ENCODE measurements at regions not wholly inside any gene's neighbourhood (a gene's known extent, or its start where the extent isn't known, plus 50 kb on each side); places are given as distances from the start of the nearest gene placed in this dataset.
"Not testable (repeated sequence)": the region's sequence is repeated elsewhere in the genome, so short reads cannot be mapped to it uniquely, and the experiment has no call there.

DNA sequence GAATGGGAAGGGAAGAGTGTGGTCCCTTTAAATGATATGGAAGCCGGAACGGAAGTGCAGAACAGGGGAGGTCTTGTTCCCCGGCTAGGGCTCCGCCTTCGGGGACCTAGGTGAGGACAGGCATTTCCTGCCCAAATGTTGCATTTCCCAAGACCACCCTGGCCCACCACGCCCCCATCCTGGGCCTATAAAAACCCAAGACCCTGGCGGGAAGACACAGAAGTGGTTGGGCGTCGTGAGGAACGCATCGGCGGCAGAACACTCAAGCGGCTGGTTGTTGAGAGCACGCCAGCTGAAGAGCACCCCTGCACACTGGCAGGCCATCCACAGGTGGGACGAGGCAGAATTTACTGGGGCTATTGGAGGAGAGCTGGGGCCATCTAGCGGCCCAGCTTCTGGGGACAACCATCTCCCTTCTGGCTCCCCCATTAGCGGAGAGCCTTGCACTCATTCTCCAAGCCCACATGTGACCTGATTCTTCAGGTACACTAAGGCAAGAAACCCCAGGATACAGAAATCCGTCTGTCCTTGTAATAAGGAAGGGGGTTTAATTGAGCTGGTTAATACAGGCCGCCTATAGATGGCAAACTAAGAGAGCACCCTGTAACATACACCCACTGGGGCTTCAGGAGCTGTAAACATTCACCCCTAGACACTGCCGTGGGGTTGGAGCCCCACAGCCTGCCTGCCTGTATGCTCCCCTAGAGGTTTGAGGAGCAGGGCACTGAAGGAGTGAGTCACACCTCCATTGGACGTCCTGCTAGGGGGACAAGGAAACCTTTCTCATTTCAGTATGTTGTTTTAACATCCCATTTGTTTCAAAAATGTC is 1327.9 kb downstream of the BRINP3 start:
- no peak for DNase-seq

DNA sequence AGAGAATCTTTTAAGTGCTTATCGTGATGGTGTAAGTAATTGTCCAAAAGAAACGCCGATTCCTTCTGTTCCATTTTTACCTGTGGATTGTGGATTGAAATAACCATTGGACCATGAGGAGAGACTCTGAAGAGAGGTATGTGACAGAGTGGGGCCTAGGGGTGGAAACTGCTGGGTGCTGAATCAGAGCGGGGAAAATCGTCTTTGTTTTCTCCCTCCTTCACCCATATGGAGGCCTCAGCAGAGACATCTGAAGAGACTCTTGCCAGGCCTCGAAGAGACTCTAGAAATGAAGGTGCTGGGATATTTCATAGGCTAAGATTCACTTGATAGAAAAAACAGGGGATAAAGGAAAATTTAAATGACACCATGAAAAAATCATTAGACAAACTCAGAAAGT is 1327.0 kb downstream of the BRINP3 start:
- no peak for DNase-seq

GRCh38 chr1:189151361-189151760 is 1326.3 kb downstream of the BRINP3 start:
- DNase-seq = no peak

DNA sequence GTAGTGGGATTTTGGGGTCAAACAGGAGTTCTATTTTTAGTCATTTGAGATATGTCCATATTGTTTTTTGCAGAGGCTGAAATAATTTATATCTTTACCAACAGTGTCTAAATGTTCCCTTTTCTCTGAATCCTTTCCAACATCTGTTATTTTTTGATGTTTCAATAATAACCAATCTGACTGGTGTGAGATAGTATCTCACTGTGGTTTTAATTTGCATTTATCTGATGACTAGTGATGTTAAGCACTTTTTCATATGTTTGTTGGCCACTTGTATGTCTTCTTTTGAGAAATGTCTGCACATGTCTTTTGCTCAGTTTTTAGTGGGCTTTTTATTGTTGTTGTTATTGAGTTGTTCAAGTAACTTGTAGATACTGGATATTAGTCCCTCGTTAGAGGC is 1325.0 kb downstream of the BRINP3 start:
- no peak for DNase-seq

- DNase-seq = no peak
Observed at GRCh38 chr1:189158155-189158554, 1319.5 kb downstream of the BRINP3 start.

DNA sequence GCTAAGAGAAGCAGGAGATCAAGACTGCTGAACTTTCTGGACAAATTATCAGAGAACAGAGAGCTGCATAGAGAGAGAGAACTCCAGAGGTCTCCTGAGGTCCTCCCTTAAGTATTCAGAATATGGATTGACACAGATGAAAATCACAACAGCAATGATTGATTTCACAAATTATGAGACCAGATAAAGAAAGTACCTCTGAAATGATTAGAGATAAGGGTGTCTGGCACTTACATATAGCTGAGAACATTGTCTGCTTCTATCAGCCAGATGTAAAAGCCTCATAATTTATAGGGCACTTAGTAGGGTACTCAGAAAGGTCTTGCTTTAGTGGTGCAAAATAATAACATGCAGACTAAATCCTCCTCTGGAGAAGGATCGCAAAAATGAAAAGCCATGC is 1301.8 kb downstream of the BRINP3 start:
- DNase-seq = no peak

GRCh38 chr1:189180057-189180456 is 1297.6 kb downstream of the BRINP3 start:
- no peak for DNase-seq

- no peak for DNase-seq
Observed at GRCh38 chr1:189185097-189185496, 1292.6 kb downstream of the BRINP3 start.

DNA sequence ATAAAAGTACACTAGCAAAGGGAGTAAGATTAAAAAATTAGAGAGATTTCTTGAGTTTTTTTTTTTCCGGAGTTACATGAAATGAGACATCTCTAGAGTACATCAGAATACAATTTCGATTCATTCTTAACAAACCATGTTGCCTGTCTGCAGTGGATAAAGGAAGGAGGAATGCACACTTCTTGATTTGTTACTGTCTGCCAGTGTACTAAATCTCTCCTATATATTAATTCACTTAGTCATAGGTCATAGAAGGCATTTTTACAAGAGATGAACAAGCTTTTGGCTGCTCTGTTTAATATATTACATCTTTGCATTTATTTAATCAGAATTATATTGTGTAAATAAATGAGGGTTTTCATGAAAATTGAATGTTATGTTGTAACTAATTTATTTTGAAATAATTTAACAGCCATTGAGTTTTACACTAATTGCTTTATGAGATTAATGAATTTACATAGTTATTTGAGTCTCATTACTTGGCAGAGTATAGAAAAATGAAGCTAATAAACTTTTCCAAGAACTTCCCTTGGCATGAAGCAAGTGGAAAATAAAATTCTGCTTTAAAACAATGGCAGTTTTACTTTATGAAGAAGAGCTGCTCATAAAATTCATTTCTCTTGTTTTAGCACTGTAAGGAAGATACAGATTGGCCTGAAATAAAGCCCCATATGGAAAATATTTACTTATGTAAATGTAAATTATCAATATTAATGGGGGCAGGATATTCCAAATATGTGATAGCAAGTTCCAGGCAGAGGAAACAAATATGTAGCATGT is 1284.7 kb downstream of the BRINP3 start:
- DNase-seq = no peak

DNA sequence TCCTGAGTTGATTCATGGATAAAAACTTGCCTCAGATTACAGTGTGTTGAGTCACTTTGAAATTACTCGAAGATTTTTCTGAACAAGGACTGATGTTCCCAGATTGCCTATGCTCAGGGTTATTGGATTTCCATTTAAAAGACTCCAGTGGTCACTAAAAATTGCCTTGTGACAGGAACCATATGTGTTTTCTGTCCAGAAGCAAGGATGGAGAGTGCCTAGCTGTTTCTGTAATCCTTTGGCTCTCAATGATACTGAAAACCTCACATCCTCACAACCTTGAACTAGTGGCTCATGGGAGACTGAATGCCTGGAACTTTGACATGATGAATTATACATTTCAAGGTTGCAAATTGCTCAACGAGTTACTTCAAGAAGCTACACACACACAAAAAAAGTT is 1271.8 kb downstream of the BRINP3 start:
- DNase-seq = no peak

- DNase-seq = no peak
Observed at GRCh38 chr1:189206617-189207016, 1271.0 kb downstream of the BRINP3 start.

- no peak for DNase-seq
Observed at GRCh38 chr1:189211742-189212141, 1265.9 kb downstream of the BRINP3 start.

DNA sequence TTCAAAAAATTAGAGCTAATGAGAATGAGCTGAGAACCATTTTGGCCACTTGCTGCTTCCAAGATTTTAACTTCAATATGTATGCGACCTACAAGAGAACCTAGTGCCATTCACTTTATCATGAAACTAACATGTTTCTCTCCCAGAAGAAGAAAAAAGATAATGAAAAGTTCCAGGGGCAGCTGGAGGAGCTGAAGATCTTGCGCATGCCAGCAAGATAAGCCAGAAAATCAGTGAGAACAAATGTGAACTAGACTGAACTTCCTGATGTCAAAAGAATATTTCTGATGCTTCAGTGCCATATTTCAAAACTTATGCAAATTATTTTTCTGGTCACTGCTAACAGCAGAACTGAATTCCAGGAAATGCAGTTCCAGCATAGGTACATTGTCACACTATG is 1265.1 kb downstream of the BRINP3 start:
- no peak for DNase-seq

DNA sequence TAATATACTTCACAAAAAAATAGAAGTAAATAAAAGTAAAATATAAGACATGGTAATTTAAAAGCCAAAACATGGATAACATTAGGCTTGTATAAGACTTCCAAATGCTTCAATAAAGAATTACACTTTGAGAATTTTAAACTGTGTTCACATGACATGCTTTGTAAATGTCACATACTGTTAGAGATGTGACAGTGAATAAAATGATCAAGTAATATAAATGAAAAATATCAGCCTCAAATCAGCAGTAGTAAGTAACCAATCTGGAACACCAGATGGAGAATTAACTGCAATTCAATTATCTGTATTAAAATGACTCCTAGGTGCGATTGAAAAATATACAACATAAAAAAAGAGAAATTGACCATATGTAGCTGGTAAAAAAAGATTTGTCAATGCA is 1260.8 kb downstream of the BRINP3 start:
- DNase-seq = no peak

GRCh38 chr1:189217646-189218045 is 1260.0 kb downstream of the BRINP3 start:
- no peak for DNase-seq

DNA sequence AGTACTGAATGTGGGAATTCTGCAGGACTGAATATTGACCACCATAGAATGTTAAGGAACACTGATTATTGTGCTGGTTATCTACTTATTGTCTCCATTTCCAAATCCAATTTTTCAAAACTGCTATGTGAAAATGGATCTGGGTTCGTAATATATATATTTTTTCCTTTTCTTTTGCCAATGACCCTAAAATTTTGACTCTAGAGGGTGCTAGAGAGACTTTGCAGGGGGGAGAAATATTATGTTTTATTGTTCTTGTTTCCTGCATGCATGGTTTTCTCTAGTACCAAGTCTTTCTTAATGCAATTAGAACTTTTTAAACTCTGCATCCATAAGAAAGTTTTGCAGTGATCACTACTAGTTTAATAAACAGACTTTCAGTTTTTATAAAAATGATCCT is 1256.9 kb downstream of the BRINP3 start:
- no peak for DNase-seq

DNA sequence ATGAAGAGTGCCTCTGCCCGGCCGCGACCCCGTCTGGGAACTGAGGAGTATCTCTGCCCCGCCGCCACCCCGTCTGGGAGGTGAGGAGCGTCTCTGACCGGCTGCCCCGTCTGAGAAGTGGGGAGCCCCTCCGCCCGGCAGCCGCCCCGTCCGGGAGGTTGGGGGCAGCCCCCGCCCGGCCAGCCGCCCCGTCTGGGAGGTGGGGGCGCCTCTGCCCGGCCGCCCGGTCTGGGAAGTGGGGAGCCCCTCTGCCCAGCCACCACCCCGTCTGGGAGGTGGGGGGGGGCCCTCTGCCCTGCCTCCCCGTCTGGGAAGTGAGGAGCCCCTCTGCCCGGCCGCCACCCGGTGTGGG is 1251.9 kb downstream of the BRINP3 start:
- not testable (repeated sequence) for DNase-seq

GRCh38 chr1:189226779-189227178 is 1250.9 kb downstream of the BRINP3 start:
- no peak for DNase-seq

DNA sequence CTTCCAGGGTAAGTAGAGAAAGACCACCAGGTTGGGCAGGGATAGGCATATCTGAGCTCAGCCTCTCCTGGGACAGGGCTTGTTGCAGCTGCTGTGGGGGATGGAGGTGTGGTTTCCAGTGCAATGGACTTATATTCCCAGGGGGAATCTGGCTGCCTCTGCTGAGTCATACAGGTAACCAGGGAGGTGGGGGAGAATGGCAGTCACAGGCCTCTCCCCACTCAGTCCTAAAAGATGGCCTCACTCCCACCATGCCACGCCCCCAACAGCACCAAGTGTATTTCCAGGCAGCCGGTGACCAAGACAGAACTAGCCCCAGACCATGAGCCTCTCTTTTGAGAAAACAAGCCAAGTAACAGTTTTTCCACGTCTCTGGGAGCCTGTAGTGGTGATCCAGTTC is 1240.7 kb downstream of the BRINP3 start:
- DNase-seq = no peak

- no peak for DNase-seq
Observed at GRCh38 chr1:189253601-189254350, 1223.9 kb downstream of the BRINP3 start.

GRCh38 chr1:189261128-189261527 is 1216.5 kb downstream of the BRINP3 start:
- DNase-seq = not testable (repeated sequence)

- DNase-seq = no peak
Observed at GRCh38 chr1:189269011-189269410, 1208.7 kb downstream of the BRINP3 start.

DNA sequence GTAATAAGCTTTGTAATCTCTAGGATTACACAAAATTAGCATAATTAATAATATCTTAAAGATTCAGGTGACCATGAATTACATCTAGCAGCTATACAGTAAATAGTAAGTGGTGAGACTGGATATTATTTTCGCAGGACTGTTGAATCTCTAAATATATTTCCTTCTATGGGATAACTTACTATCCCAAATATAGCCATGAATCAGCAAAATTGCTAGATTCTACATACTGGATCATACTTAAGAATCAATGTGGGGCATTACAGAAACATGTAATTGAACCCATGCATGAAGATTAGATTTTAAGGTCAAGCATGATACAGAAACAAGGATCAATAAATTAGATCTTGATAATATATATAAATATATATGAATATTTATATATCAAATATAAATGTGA is 1203.4 kb downstream of the BRINP3 start:
- DNase-seq = no peak

DNA sequence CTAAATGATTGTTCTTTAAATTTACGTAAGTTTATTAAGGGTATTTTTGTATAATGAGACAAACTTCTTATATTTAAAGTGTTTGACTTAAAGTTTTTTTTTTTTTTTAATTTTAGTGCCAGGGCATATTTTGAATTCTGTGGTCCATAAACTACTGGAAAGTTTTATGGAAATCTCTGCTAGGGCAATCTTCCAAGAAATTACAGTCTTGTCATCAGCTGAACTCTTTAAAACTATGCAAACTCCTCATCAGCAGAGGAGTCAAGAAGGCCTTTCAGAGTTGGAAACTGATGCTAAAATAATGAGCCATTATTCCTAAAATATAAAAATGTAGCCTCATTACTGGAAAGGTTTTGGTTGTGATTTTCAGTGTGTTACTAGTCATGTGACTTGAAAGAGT is 1201.9 kb downstream of the BRINP3 start:
- no peak for DNase-seq

Measured in T1000 (cell line).